CD4-positive, alpha-beta T cell treated with Interferon alpha-2 for 1 hour (primary cell): ENCODE measurements at regions not wholly inside any gene's neighbourhood (a gene's known extent, or its start where the extent isn't known, plus 50 kb on each side); places are given as distances from the start of the nearest gene placed in this dataset.

Experiments
- DNase-seq, 2 donors: peaks; one replicate each; pipeline ENCODE4 v3.0.0-alpha.2; 2020 to 2022

DNA sequence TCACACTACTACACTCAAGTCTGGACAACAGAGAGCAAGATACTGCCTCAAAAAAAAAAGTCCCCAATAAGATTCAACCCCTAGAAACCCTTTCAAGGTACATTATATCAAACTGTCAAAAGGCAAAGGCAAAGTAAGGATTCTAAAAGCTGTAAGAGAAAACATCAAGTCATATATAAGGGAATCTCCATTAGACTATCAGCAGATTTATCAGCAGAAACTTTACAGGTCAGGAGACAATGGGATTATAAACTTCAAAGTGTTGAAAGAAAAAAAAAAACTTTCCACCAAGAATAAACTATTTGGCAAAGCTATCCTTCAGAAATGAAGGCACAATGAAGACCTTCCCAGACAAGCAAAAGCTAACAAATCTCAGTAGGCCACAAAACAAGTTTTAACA, 63.5 kb upstream of the DMRT1 start:
- no peak for DNase-seq

DNA sequence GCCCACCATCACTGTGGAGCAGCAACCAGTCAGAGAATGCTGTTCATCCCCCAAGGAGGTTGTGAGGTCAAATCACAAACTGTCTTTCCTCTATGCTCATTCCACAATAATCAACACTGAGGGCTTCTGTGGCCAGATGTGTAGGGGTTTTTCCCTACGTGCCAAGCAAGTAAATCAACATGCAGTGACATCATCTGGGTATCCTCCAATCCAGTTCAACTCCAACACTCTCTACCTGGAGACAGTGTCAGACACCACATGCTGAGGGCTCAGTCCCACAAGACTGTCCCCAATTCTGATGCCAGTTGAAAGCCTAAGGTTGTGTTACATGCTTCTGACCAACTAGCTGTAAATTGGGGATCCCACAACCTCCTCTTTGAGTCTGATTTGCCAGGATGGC, 57.3 kb upstream of the DMRT1 start:
- DNase-seq = no peak

DNA sequence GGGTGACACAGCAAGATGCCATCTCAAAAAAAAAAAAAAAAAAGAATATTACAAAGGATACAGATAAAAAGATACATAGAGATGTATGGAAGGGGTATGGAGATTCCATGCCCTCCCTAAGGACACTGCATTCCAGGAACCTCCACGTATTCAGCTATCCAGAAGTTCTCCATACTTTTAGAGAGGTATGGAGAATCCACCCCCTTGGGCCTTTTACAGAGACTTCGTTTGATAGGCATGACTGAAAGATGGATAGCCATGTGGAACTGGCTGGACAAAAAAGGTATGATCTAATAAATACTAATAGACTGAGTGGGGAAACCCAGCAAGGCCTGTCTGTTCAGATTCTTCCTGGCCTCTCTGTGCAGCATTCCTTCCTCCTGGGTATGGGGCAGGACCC, 56.6 kb upstream of the DMRT1 start:
- DNase-seq = no peak

DNA sequence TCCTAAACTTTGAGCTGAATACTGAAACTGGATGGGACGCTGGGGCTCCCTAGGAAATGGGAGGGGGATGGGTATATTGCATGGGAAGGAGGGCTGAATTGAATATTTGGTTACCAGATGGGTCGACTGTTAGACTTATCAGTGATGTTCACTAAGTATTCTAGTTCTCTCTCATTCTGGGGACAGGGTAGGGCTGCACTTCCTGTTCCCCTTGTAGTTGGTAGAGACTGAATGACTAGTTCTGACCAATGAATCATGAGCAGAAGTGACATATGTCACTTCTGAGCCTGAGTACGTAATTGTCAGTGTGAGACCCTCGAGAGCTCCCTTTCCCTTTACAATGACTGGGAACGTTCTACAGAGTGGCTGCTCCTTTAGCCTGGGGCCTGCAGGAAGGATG, 55.5 kb upstream of the DMRT1 start:
- DNase-seq = no peak

DNA sequence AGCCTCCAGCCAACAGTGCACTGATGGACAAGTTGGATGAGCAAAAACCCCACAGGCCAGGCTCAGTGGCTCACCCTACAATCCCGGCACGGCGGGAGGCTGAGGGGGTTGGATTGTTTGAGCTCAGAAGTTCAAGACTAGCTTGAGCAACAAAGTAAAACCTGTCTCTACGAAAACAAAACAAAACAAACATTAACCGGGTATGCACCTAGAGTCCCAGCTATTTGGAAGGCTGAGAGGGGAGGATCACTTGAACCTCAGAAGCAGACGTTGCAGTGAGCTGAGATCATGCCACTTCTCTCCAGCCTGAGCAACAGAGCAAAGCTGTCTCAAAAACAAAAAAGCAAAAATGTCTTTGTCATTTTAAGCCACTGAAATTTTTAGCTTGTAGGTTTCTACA, 55.1 kb upstream of the DMRT1 start:
- no peak for DNase-seq

DNA sequence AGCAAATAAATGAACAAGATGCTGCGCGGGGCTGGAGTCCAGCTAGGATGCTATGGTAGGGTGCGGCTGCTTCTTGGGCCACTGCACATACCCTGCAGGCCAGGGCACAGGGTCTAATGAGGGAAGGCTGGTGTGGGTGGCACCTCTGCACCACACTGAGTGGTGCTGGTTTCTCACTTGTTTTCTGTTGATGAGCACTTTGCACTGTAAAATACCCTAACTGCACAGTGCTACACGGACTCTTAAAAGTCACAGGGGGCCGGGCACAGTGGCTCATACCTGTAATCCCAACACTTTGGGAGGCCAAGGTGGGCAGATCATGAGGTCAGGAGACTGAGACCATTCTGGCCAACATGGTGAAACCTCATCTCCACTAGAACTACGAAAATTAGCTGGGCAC, 52.7 kb upstream of the DMRT1 start:
- no peak for DNase-seq
